ENCODE measurements at regions not wholly inside any gene's neighbourhood (a gene's known extent, or its start where the extent isn't known, plus 50 kb on each side); places are given as distances from the start of the nearest gene placed in this dataset.
"Not testable (repeated sequence)": the region's sequence is repeated elsewhere in the genome, so short reads cannot be mapped to it uniquely, and the experiment has no call there.

- in situ Hi-C loops (cut with MboI; ENCODE audit: low sequenced_read_pairs): no loop called here
Observed at GRCh38 chr6:139736325-139736906, 362.0 kb upstream of the CITED2 start.

- in situ Hi-C loops (cut with MboI; ENCODE audit: low sequenced_read_pairs): no loop called here
Observed at GRCh38 chr6:139732451-139732850, 358.0 kb upstream of the CITED2 start.

- in situ Hi-C loops (cut with MboI; ENCODE audit: low sequenced_read_pairs): no loop called here
Observed at GRCh38 chr6:139730340-139730974, 356.0 kb upstream of the CITED2 start.

- in situ Hi-C loops (cut with MboI; ENCODE audit: low sequenced_read_pairs): no loop called here
Observed at GRCh38 chr6:139728876-139729427, 354.5 kb upstream of the CITED2 start.

GRCh38 chr6:139726272-139726671 lies 351.8 kb upstream of the CITED2 start:
- in situ Hi-C loops (cut with MboI; ENCODE audit: low sequenced_read_pairs): not testable (repeated sequence)

GRCh38 chr6:139722530-139722929 lies 348.1 kb upstream of the CITED2 start:
- in situ Hi-C loops (cut with MboI; ENCODE audit: low sequenced_read_pairs): no loop called here

GRCh38 chr6:139721954-139722353 lies 347.5 kb upstream of the CITED2 start:
- in situ Hi-C loops (cut with MboI; ENCODE audit: low sequenced_read_pairs): no loop called here

- in situ Hi-C loops (cut with MboI; ENCODE audit: low sequenced_read_pairs): no loop called here
Observed at GRCh38 chr6:139713900-139714506, 339.6 kb upstream of the CITED2 start.

GRCh38 chr6:139713424-139713823 lies 339.0 kb upstream of the CITED2 start:
- in situ Hi-C loops (cut with MboI; ENCODE audit: low sequenced_read_pairs): no loop called here

GRCh38 chr6:139712830-139713229 lies 338.4 kb upstream of the CITED2 start:
- in situ Hi-C loops (cut with MboI; ENCODE audit: low sequenced_read_pairs): no loop called here

GRCh38 chr6:139711804-139712585 lies 337.5 kb upstream of the CITED2 start:
- in situ Hi-C loops (cut with MboI; ENCODE audit: low sequenced_read_pairs): no loop called here

GRCh38 chr6:139710556-139710955 lies 336.1 kb upstream of the CITED2 start:
- in situ Hi-C loops (cut with MboI; ENCODE audit: low sequenced_read_pairs): no loop called here

- in situ Hi-C loops (cut with MboI; ENCODE audit: low sequenced_read_pairs): no loop called here
Observed at GRCh38 chr6:139708337-139709199, 334.1 kb upstream of the CITED2 start.

GRCh38 chr6:139706912-139707311 lies 332.5 kb upstream of the CITED2 start:
- in situ Hi-C loops (cut with MboI; ENCODE audit: low sequenced_read_pairs): no loop called here

- in situ Hi-C loops (cut with MboI; ENCODE audit: low sequenced_read_pairs): no loop called here
Observed at GRCh38 chr6:139705284-139705683, 330.8 kb upstream of the CITED2 start.

GRCh38 chr6:139703780-139704179 lies 329.3 kb upstream of the CITED2 start:
- in situ Hi-C loops (cut with MboI; ENCODE audit: low sequenced_read_pairs): no loop called here

GRCh38 chr6:139702706-139703105 lies 328.3 kb upstream of the CITED2 start:
- in situ Hi-C loops (cut with MboI; ENCODE audit: low sequenced_read_pairs): no loop called here

GRCh38 chr6:139701695-139702094 lies 327.2 kb upstream of the CITED2 start:
- in situ Hi-C loops (cut with MboI; ENCODE audit: low sequenced_read_pairs): no loop called here

GRCh38 chr6:139701003-139701402 lies 326.6 kb upstream of the CITED2 start:
- in situ Hi-C loops (cut with MboI; ENCODE audit: low sequenced_read_pairs): no loop called here

- in situ Hi-C loops (cut with MboI; ENCODE audit: low sequenced_read_pairs): no loop called here
Observed at GRCh38 chr6:139699911-139700310, 325.5 kb upstream of the CITED2 start.
